Astrocyte of the spinal cord (primary cell): ENCODE measurements at regions not wholly inside any gene's neighbourhood (a gene's known extent, or its start where the extent isn't known, plus 50 kb on each side); places are given as distances from the start of the nearest gene placed in this dataset.
"Not testable (repeated sequence)": the region's sequence is repeated elsewhere in the genome, so short reads cannot be mapped to it uniquely, and the experiment has no call there.

Experiments
- DNase-seq: peaks from one replicate; pipeline ENCODE4 v3.0.0; 2011; ENCODE audit warnings: low read depth, low spot score
- H3K4me3 ChIP-seq: 2 replicates; pipeline ENCODE4 v1.5.1; 2011; ENCODE audit warnings: low read depth, mild to moderate bottlenecking, low read length, moderate library complexity
- CTCF ChIP-seq: IDR thresholded peaks from 2 replicates; pipeline ENCODE4 v1.5.1; 2012; ENCODE audit warnings: low read depth, mild to moderate bottlenecking, low read length, inconsistent platforms
- in situ Hi-C: cut with HindIII; loops from 2 replicates; pipeline ENCODE4 v1.10.0; 2017; ENCODE audit warnings: low sequenced_read_pairs

DNA sequence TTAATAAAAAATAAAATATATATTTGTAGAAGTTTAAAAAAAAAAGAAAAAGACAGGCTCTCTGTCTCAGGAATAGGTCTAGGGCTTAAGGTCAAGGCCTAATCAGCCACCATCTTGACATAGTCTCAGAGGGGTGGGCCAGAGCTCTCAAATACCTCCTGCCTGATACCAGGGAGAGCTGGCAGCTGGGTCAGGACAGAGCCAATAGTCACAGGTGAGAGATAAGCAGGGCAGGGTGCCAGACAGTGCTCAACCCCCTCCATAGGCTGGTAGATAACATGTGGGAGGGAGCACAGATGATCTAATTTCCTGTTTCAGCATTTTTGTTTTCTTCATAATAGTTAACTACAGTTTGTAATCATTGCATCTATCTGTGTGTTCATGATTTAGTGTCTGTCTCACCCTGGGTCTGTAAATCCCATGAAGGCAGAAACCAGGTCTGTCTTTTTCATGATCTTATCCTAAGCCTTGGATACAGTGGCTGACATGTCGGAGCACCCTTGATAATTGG lies 152.0 kb upstream of the GRIK3 start:
- DNase-seq, result no peak
- in situ Hi-C loops, result no loop called here
- H3K4me3 ChIP-seq, result no peak overlapping the region
- no peak for TF ChIP-seq CTCF

DNA sequence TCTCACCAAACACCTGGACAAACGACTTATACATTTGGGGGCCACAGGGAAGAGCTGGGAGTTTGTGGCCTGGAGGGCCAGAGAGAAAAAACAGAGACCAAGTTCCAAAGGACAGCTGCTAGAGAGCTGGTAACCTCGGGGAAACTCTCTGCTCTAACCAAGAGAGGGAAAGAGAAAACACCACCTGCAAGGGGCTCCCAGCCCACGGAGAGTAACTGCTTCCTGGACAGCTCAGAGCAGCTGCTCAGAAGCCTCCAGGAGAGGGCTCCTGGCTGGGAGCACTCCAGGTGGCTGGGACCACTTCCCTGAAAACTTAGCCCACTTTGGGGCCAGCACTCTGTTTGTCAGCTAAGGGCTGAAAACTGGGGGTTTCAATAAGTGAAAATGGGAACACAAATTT lies 154.8 kb upstream of the GRIK3 start:
- no peak for DNase-seq
- H3K4me3 ChIP-seq, result no peak overlapping the region
- in situ Hi-C loops, result no loop called here
- no peak for TF ChIP-seq CTCF

- no peak for TF ChIP-seq CTCF
- no peak overlapping the region for H3K4me3 ChIP-seq
- in situ Hi-C loops, result no loop called here
- DNase-seq, result no peak
Observed at GRCh38 chr1:37197411-37197810, 163.1 kb upstream of the GRIK3 start.

GRCh38 chr1:37214305-37214704 lies 180.0 kb upstream of the GRIK3 start:
- in situ Hi-C loops, H3K4me3 ChIP-seq, DNase-seq: not testable (repeated sequence)

DNA sequence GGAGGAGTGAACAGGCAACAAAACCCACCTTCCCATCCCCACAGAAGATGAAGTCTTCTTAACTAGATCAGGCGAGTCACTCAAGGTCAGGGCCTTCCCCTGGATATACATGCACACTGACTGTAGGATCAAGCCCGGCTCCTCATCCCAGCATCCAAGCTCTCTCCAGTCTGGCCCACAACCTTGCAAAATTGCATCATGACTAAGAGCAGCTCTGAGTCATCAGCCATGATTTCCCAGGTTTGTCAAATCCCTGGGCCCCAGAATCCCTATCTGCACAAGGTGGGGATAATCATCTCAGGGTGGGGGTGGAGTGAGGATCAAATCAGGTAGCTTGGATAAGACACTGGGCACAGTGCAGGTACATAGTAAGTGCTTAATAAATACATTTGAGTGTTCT lies 199.3 kb upstream of the GRIK3 start:
- no peak for TF ChIP-seq CTCF
- no peak for DNase-seq
- no peak overlapping the region for H3K4me3 ChIP-seq
- in situ Hi-C loops, result no loop called here

DNA sequence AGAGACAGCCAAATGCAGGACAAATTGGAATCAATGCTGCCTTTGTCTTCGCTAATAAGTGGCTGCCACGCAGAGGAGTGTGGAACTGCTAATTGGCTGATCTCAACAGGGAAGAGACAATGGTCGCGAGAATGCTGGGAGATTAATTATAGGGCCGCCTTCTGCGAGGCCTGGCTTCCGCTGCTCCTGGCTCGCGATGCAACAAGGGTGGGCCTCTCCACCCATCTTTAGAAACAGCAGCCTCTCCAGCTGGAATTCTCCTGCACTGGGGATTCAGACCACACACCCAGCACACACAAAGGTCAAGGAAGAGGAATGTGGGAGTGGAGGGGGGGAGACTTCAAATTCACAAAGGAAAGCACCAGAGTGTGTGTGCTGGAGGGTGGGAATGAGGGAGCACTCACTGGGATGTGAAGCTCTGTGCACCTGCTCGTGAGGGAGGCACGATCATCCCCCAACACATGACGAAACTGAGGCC lies 200.7 kb upstream of the GRIK3 start:
- no peak for TF ChIP-seq CTCF
- in situ Hi-C loops, result no loop called here
- no peak for DNase-seq
- no peak overlapping the region for H3K4me3 ChIP-seq

- no peak for DNase-seq
- no peak for TF ChIP-seq CTCF
- in situ Hi-C loops, result no loop called here
- no peak overlapping the region for H3K4me3 ChIP-seq
Observed at GRCh38 chr1:37237948-37238347, 203.6 kb upstream of the GRIK3 start.
